ENCODE measurements at regions not wholly inside any gene's neighbourhood (a gene's known extent, or its start where the extent isn't known, plus 50 kb on each side); places are given as distances from the start of the nearest gene placed in this dataset.

DNA sequence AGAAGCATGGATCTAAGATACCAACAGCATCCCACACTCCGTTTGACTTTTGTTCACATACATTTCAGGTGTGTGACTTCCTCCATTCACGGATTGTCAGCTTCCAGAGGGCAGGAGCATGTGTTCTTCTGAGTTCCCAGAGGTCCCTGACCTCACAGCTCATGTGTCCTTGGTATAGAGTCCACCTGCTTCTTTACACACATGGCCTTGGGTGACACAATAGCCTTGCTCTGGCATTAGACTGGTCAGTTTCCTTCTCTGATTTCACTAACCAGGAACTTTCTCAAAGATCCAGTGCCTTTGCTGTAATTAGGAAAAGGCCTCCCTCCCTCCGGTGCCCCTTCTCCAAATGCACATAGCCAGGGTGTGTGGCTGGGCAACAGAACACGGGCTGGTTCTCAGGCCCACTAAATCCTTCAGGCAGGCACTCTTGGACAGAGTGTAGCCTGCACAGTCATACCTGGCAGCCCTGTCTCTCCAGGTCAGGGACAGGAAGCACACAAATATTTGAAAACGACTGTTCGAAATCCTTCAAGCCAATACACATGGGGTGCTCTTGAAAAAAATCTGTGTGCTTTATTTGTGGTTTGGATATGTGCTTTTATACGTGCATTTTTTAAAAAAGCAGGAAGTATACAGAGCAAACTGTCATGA lies 81.1 kb downstream of the TRIM42 start:
- H3K14ac ChIP-seq (ENCODE audit: low read length in 2 of 2) = no peak overlapping the region
- H2BK120ac ChIP-seq (ENCODE audit: low read depth, low read length) = no peak overlapping the region
- H2BK5ac ChIP-seq (ENCODE audit: low read depth, low read length, poor library complexity, severe bottlenecking) = no peak overlapping the region
- DNase-seq = no peak
- no peak overlapping the region for H2AFZ ChIP-seq (ENCODE audit: low read depth, low read length)
- no peak overlapping the region for H3K4ac ChIP-seq (ENCODE audit: low read depth in 1 of 2, low read length in 2 of 2)
- no peak overlapping the region for H3K27ac ChIP-seq (ENCODE audit: low read length, poor library complexity, severe bottlenecking)
- no peak overlapping the region for H3K4me3 ChIP-seq (ENCODE audit: insufficient read depth in 1 of 2, low read depth in 1 of 2, low read length in 2 of 2)
- H3K79me1 ChIP-seq (replicated peaks; ENCODE audit: low read length, poor library complexity, severe bottlenecking) = no peaks in the 10 kb centered on the region
- no peak overlapping the region for H2BK12ac ChIP-seq (ENCODE audit: low read length in 2 of 2)
- no peak overlapping the region for H3K4me2 ChIP-seq (ENCODE audit: low read length, poor library complexity, severe bottlenecking)
- H4K91ac ChIP-seq (ENCODE audit: low read length) = no peak overlapping the region
- H3K9ac ChIP-seq (ENCODE audit: low read length) = no peak overlapping the region
- H3K4me1 ChIP-seq (ENCODE audit: control insufficient read depth, insufficient read depth, low read depth, low read length) = peaks cover 2% of the 10 kb centered on the region
- H2BK15ac ChIP-seq (ENCODE audit: low read depth, poor library complexity, severe bottlenecking) = no peak overlapping the region
- H3K9me3 ChIP-seq (ENCODE audit: control insufficient read depth, low read length) = no peaks in the 10 kb centered on the region
- peaks cover 12 to 13% of the 10 kb centered on the region in 2 experiments for H3K27me3 ChIP-seq (ENCODE audit: control insufficient read depth in 1 of 2, insufficient read depth in 1 of 2, low read length in 2 of 2)
- H4K8ac ChIP-seq (ENCODE audit: low read length) = no peak overlapping the region
- no peaks in the 10 kb centered on the region for H3K36me3 ChIP-seq (ENCODE audit: control insufficient read depth in 1 of 2, insufficient read depth in 2 of 2, low read depth in 1 of 2, low read length in 2 of 2)
- H2AK5ac ChIP-seq (ENCODE audit: low read length, severe bottlenecking) = no peak overlapping the region
- H3K23ac ChIP-seq (ENCODE audit: low read length in 2 of 2) = no peak overlapping the region
- no peak overlapping the region for H3K18ac ChIP-seq (ENCODE audit: low read depth in 1 of 2, low read length in 2 of 2)
- WGBS = 61% methylated on average over 7 of the region's 7 CpGs

DNA sequence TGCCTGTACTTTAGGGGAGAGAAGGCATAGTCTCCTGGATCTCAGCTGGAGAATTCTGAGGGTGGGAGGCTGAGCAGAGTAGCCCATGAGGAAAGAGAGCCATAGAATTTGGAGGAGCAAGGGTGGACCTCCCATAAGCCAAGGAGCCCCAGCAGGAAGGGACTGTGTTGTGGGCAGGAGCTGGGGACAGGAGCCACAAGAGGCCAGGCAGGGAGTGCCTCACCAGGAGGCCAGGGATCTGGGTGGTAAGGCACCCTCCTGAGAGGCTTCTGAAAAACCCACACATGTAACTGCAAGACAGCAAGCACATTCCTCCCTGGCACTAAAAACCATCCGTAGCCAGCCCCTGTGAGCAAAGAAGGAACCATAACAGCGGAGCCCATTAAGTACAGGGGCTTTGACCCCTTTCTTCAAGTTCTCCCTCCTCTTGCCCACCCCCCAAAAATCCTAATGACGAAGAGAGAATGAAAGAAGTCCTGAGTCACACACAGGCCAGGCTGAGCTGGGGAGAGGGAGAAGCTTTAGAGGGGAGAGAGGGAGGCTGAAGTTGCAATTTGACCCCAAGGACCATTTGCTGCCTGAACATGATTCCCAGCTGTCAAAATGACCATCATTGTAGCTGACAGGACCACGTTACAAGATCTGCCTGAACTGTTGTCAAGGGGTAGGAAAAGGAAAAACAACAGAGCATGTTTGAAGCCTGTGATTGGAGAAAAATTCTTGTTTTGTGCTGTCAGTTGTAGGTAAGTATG lies 82.6 kb downstream of the TRIM42 start:
- Histone ChIP-seq H3K36me3 (ENCODE audit: control insufficient read depth in 1 of 2, insufficient read depth in 2 of 2, low read depth in 1 of 2, low read length in 2 of 2) (no peaks in the 10 kb centered on the region), H4K8ac (ENCODE audit: low read length) (no peak overlapping the region), H3K23ac (ENCODE audit: low read length in 2 of 2) (no peak overlapping the region), H2AFZ (ENCODE audit: low read depth, low read length) (no peak overlapping the region), H3K14ac (ENCODE audit: low read length in 2 of 2) (no peak overlapping the region), H3K27me3 (ENCODE audit: control insufficient read depth in 1 of 2, insufficient read depth in 1 of 2, low read length in 2 of 2) (peaks cover 0 to 5% of the 10 kb centered on the region in 2 experiments), H3K9me3 (ENCODE audit: control insufficient read depth, low read length) (no peaks in the 10 kb centered on the region), H3K4me2 (ENCODE audit: low read length, poor library complexity, severe bottlenecking) (no peak overlapping the region), H3K27ac (ENCODE audit: low read length, poor library complexity, severe bottlenecking) (no peak overlapping the region), H2BK5ac (ENCODE audit: low read depth, low read length, poor library complexity, severe bottlenecking) (no peak overlapping the region), H4K91ac (ENCODE audit: low read length) (no peak overlapping the region), H2BK15ac (ENCODE audit: low read depth, poor library complexity, severe bottlenecking) (no peak overlapping the region), H2AK5ac (ENCODE audit: low read length, severe bottlenecking) (no peak overlapping the region), H3K4me3 (ENCODE audit: insufficient read depth in 1 of 2, low read depth in 1 of 2, low read length in 2 of 2) (no peak overlapping the region), H3K4ac (ENCODE audit: low read depth in 1 of 2, low read length in 2 of 2) (no peak overlapping the region), H2BK12ac (ENCODE audit: low read length in 2 of 2) (no peak overlapping the region), H3K18ac (ENCODE audit: low read depth in 1 of 2, low read length in 2 of 2) (no peak overlapping the region), H3K79me1 (replicated peaks; ENCODE audit: low read length, poor library complexity, severe bottlenecking) (no peaks in the 10 kb centered on the region), H3K4me1 (ENCODE audit: control insufficient read depth, insufficient read depth, low read depth, low read length) (peaks cover 2% of the 10 kb centered on the region), H2BK120ac (ENCODE audit: low read depth, low read length) (no peak overlapping the region), H3K9ac (ENCODE audit: low read length) (no peak overlapping the region)
- DNase-seq = no peak
- 52% methylated on average over 4 of the region's 4 CpGs for WGBS

DNA sequence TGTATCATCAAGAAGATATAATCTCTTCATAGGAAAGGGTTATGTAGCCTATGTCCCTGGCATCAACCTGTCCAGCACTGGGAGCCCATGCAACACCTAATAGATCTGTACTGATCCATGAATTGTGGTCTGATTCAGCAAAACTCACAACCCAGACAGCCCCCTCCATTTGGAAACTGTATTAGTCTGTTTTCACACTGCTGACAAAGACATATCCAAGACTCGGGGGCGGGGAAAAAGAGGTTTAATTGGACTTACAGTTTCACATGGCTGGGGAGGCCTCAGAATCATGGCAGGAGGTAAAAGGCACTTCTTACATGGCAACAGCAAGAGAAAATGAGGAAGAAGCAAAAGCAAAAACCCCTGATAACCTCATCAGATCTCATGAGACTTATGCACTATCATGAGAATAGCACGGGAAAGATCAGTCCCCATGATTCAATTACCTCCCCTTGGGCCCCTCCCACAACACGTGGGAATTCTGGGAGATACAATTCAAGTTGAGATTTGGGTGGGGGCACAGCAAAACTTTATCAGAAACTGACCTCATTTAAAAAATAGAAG lies 83.3 kb downstream of the TRIM42 start:
- no peak overlapping the region for H2BK5ac ChIP-seq (ENCODE audit: low read depth, low read length, poor library complexity, severe bottlenecking)
- WGBS = 64% methylated on average over 4 of the region's 4 CpGs
- no peak overlapping the region for H3K27ac ChIP-seq (ENCODE audit: low read length, poor library complexity, severe bottlenecking)
- no peak overlapping the region for H3K9ac ChIP-seq (ENCODE audit: low read length)
- H3K27me3 ChIP-seq (ENCODE audit: control insufficient read depth in 1 of 2, insufficient read depth in 1 of 2, low read length in 2 of 2) = peaks cover 0 to 5% of the 10 kb centered on the region in 2 experiments
- no peak overlapping the region for H3K4me3 ChIP-seq (ENCODE audit: insufficient read depth in 1 of 2, low read depth in 1 of 2, low read length in 2 of 2)
- no peak overlapping the region for H3K4ac ChIP-seq (ENCODE audit: low read depth in 1 of 2, low read length in 2 of 2)
- no peak overlapping the region for H3K23ac ChIP-seq (ENCODE audit: low read length in 2 of 2)
- peaks cover 2% of the 10 kb centered on the region for H3K4me1 ChIP-seq (ENCODE audit: control insufficient read depth, insufficient read depth, low read depth, low read length)
- H2BK120ac ChIP-seq (ENCODE audit: low read depth, low read length) = no peak overlapping the region
- H2BK15ac ChIP-seq (ENCODE audit: low read depth, poor library complexity, severe bottlenecking) = no peak overlapping the region
- no peak for DNase-seq
- H4K91ac ChIP-seq (ENCODE audit: low read length) = no peak overlapping the region
- no peaks in the 10 kb centered on the region for H3K79me1 ChIP-seq (replicated peaks; ENCODE audit: low read length, poor library complexity, severe bottlenecking)
- H3K18ac ChIP-seq (ENCODE audit: low read depth in 1 of 2, low read length in 2 of 2) = no peak overlapping the region
- H2AFZ ChIP-seq (ENCODE audit: low read depth, low read length) = no peak overlapping the region
- no peak overlapping the region for H3K4me2 ChIP-seq (ENCODE audit: low read length, poor library complexity, severe bottlenecking)
- H4K8ac ChIP-seq (ENCODE audit: low read length) = no peak overlapping the region
- H2BK12ac ChIP-seq (ENCODE audit: low read length in 2 of 2) = no peak overlapping the region
- no peaks in the 10 kb centered on the region for H3K36me3 ChIP-seq (ENCODE audit: control insufficient read depth in 1 of 2, insufficient read depth in 2 of 2, low read depth in 1 of 2, low read length in 2 of 2)
- no peak overlapping the region for H3K14ac ChIP-seq (ENCODE audit: low read length in 2 of 2)
- H3K9me3 ChIP-seq (ENCODE audit: control insufficient read depth, low read length) = no peaks in the 10 kb centered on the region
- no peak overlapping the region for H2AK5ac ChIP-seq (ENCODE audit: low read length, severe bottlenecking)

DNA sequence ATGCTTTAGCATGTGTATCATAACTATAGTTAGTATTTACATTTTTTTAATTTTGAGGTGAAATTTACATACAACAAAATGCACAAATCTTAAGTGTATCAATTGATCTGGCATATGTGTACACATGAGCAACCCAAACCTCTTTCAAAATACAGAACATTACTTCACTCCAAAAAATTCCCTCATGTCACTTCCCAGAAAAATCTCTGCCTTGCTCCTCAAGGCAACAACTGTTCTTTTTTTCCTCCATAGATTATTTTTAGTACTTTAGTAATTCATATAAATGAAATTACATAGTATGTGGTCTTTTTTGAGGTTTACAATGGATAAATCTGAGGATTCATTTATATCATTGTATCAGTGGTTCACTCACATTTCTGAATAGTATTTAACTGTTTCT lies 84.9 kb downstream of the TRIM42 start:
- no peaks in the 10 kb centered on the region for H3K4me1 ChIP-seq (ENCODE audit: control insufficient read depth, insufficient read depth, low read depth, low read length)
- H3K4me3 ChIP-seq (ENCODE audit: insufficient read depth in 1 of 2, low read depth in 1 of 2, low read length in 2 of 2) = no peak overlapping the region
- no peaks in the 10 kb centered on the region for H3K9me3 ChIP-seq (ENCODE audit: control insufficient read depth, low read length)
- H3K18ac ChIP-seq (ENCODE audit: low read depth in 1 of 2, low read length in 2 of 2) = no peak overlapping the region
- no peak overlapping the region for H3K14ac ChIP-seq (ENCODE audit: low read length in 2 of 2)
- no peak overlapping the region for H3K27ac ChIP-seq (ENCODE audit: low read length, poor library complexity, severe bottlenecking)
- H2BK12ac ChIP-seq (ENCODE audit: low read length in 2 of 2) = no peak overlapping the region
- no peak for DNase-seq
- no peaks in the 10 kb centered on the region for H3K36me3 ChIP-seq (ENCODE audit: control insufficient read depth in 1 of 2, insufficient read depth in 2 of 2, low read depth in 1 of 2, low read length in 2 of 2)
- H3K4ac ChIP-seq (ENCODE audit: low read depth in 1 of 2, low read length in 2 of 2) = no peak overlapping the region
- no peak overlapping the region for H2BK120ac ChIP-seq (ENCODE audit: low read depth, low read length)
- peaks cover 2 to 5% of the 10 kb centered on the region in 2 experiments for H3K27me3 ChIP-seq (ENCODE audit: control insufficient read depth in 1 of 2, insufficient read depth in 1 of 2, low read length in 2 of 2)
- H3K79me1 ChIP-seq (replicated peaks; ENCODE audit: low read length, poor library complexity, severe bottlenecking) = no peaks in the 10 kb centered on the region
- no peak overlapping the region for H2AK5ac ChIP-seq (ENCODE audit: low read length, severe bottlenecking)
- no peak overlapping the region for H4K91ac ChIP-seq (ENCODE audit: low read length)
- H3K4me2 ChIP-seq (ENCODE audit: low read length, poor library complexity, severe bottlenecking) = no peak overlapping the region
- no peak overlapping the region for H2BK5ac ChIP-seq (ENCODE audit: low read depth, low read length, poor library complexity, severe bottlenecking)
- no peak overlapping the region for H3K9ac ChIP-seq (ENCODE audit: low read length)
- no peak overlapping the region for H2BK15ac ChIP-seq (ENCODE audit: low read depth, poor library complexity, severe bottlenecking)
- H4K8ac ChIP-seq (ENCODE audit: low read length) = no peak overlapping the region
- no peak overlapping the region for H3K23ac ChIP-seq (ENCODE audit: low read length in 2 of 2)
- H2AFZ ChIP-seq (ENCODE audit: low read depth, low read length) = no peak overlapping the region

All from mesenchymal stem cell (in vitro differentiated cells and primary cell).